ENCODE measurements at regions not wholly inside any gene's neighbourhood (a gene's known extent, or its start where the extent isn't known, plus 50 kb on each side); places are given as distances from the start of the nearest gene placed in this dataset.

GRCh38 chr11:90912631-90913030 is 689.8 kb upstream of the CHORDC1 start:
- Histone ChIP-seq H3K27ac (ENCODE audit: low read depth in 2 of 2, low read length in 1 of 2) (no peak overlapping the region), H3K4me2 (no peak overlapping the region), H3K9me3 (no peaks in the 10 kb centered on the region), H4K20me1 (ENCODE audit: insufficient read depth) (no peaks in the 10 kb centered on the region), H3K36me3 (replicated peaks in 1 of 2; ENCODE audit: control insufficient read depth in 1 of 2, insufficient read depth in 2 of 2, low read length in 1 of 2) (no peaks in the 10 kb centered on the region), H3K9ac (no peak overlapping the region), H3K27me3 (ENCODE audit: insufficient read depth) (no peaks in the 10 kb centered on the region), H3F3A (replicated peaks; ENCODE audit: insufficient read depth) (no peaks in the 10 kb centered on the region), H3K79me2 (ENCODE audit: insufficient read depth) (no peaks in the 10 kb centered on the region), H2AFZ (ENCODE audit: low read depth) (no peak overlapping the region), H3K4me3 (ENCODE audit: low read depth in 2 of 2, low read length in 1 of 2) (no peak overlapping the region), H3K9me2 (no peaks in the 10 kb centered on the region), H3K4me1 (ENCODE audit: control insufficient read depth in 1 of 2, insufficient read depth in 2 of 2, low read depth in 1 of 2, low read length in 1 of 2) (no peaks in the 10 kb centered on the region)
- TF ChIP-seq RCOR1 (IDR thresholded peaks at IDR 0.05; ENCODE audit: low read length) (no peak), GABPA (IDR thresholded peaks at IDR 0.05; ENCODE audit: low read depth) (no peak), RXRA (IDR thresholded peaks at IDR 0.05; ENCODE audit: borderline replicate concordance, low read depth) (no peak), SMC3 (IDR thresholded peaks at IDR 0.05; ENCODE audit: low read depth, low read length) (no peak), FOXM1 (IDR thresholded peaks at IDR 0.05; ENCODE audit: low read depth) (no peak), USF1 (IDR thresholded peaks at IDR 0.05; ENCODE audit: borderline replicate concordance, low read depth) (no peak), RAD21 (IDR thresholded peaks at IDR 0.05; ENCODE audit: low read length) (no peak), MXI1 (IDR thresholded peaks at IDR 0.05; ENCODE audit: low read depth, low read length) (no peak), FOSL2 (IDR thresholded peaks at IDR 0.05; ENCODE audit: borderline replicate concordance, low read depth) (no peak), POLR2AphosphoS5 (IDR thresholded peaks at IDR 0.05; ENCODE audit: low read depth, low read length) (no peak), REST (IDR thresholded peaks at IDR 0.05; ENCODE audit: low read depth, low read length) (no peak), RFX5 (IDR thresholded peaks at IDR 0.05; ENCODE audit: low read length) (no peak), USF2 (IDR thresholded peaks at IDR 0.05; ENCODE audit: borderline replicate concordance, low read depth, low read length) (no peak), NFIC (IDR thresholded peaks at IDR 0.05; ENCODE audit: borderline replicate concordance) (no peak), PBX3 (IDR thresholded peaks at IDR 0.05) (no peak), TCF12 (IDR thresholded peaks at IDR 0.05) (no peak), CTCF (IDR thresholded peaks at IDR 0.05) (no peak), ELF1 (IDR thresholded peaks at IDR 0.05) (no peak)
- CTCF ChIA-PET: no interaction called here
- WGBS (ENCODE audit: low lambda C conversion rate): 78% methylated on average over 5 of the region's 5 CpGs
- POLR2A ChIA-PET: no interaction called here
- no peak for DNase-seq

Data from SK-N-SH (cell line).